ENCODE measurements at regions not wholly inside any gene's neighbourhood (a gene's known extent, or its start where the extent isn't known, plus 50 kb on each side); places are given as distances from the start of the nearest gene placed in this dataset.
"Not testable (repeated sequence)": the region's sequence is repeated elsewhere in the genome, so short reads cannot be mapped to it uniquely, and the experiment has no call there.

GRCh38 chr4:29113960-29114359 is 1606.2 kb upstream of the PCDH7 start:
- TF ChIP-seq CTCF (conservative IDR thresholded peaks at IDR 0.05; ENCODE audit: low read depth, low read length) = no peak
- no peak for DNase-seq (ENCODE audit: low read depth)
- H3K4me3 ChIP-seq (ENCODE audit: low read depth, low read length) = no peak overlapping the region

- not testable (repeated sequence) for DNase-seq (ENCODE audit: low read depth)
Measured at GRCh38 chr4:29117231-29117722, 1602.9 kb upstream of the PCDH7 start.

GRCh38 chr4:29121586-29121985 is 1598.6 kb upstream of the PCDH7 start:
- H3K4me3 ChIP-seq (ENCODE audit: low read depth, low read length) = no peak overlapping the region
- TF ChIP-seq CTCF (conservative IDR thresholded peaks at IDR 0.05; ENCODE audit: low read depth, low read length) = no peak
- DNase-seq (ENCODE audit: low read depth) = no peak

More at GRCh38 chr4:29117231-29117722, 1602.9 kb upstream of the PCDH7 start:
- not testable (repeated sequence) for H3K4me3 ChIP-seq (ENCODE audit: low read depth, low read length)

- TF ChIP-seq CTCF (conservative IDR thresholded peaks at IDR 0.05; ENCODE audit: low read depth, low read length) = no peak
- DNase-seq (ENCODE audit: low read depth) = no peak
- no peak overlapping the region for H3K4me3 ChIP-seq (ENCODE audit: low read depth, low read length)
Measured at GRCh38 chr4:29128810-29129209, 1591.4 kb upstream of the PCDH7 start.

- peak; percentile 8 for TF ChIP-seq CTCF (conservative IDR thresholded peaks at IDR 0.05; ENCODE audit: low read depth, low read length)
- H3K4me3 ChIP-seq (ENCODE audit: low read depth, low read length) = no peak overlapping the region
- DNase-seq (ENCODE audit: low read depth) = peak; percentile 1
Measured at GRCh38 chr4:29131304-29131703, 1588.9 kb upstream of the PCDH7 start.

- no peak for TF ChIP-seq CTCF (conservative IDR thresholded peaks at IDR 0.05; ENCODE audit: low read depth, low read length)
- DNase-seq (ENCODE audit: low read depth) = no peak
- H3K4me3 ChIP-seq (ENCODE audit: low read depth, low read length) = no peak overlapping the region
Measured at GRCh38 chr4:29142708-29143107, 1577.5 kb upstream of the PCDH7 start.

- no peak for DNase-seq (ENCODE audit: low read depth)
- no peak overlapping the region for H3K4me3 ChIP-seq (ENCODE audit: low read depth, low read length)
- no peak for TF ChIP-seq CTCF (conservative IDR thresholded peaks at IDR 0.05; ENCODE audit: low read depth, low read length)
Measured at GRCh38 chr4:29151584-29151983, 1568.6 kb upstream of the PCDH7 start.
